MM.1S (cell line): ENCODE measurements at regions not wholly inside any gene's neighbourhood (a gene's known extent, or its start where the extent isn't known, plus 50 kb on each side); places are given as distances from the start of the nearest gene placed in this dataset.

Experiments
- CTCF ChIP-seq: fragments of 300-600 bp; sonication (generic); IDR thresholded peaks from 2 replicates; pipeline ENCODE4 v1.5.1; 2016; ENCODE audit warnings: antibody characterized with exemption, low read length, mixed read lengths
- EZH2phosphoT487 ChIP-seq: fragments of 300-600 bp; sonication (generic); IDR thresholded peaks from 2 replicates; pipeline ENCODE4 v1.6.1; 2018; ENCODE audit warnings: antibody characterized with exemption, low read length

- TF ChIP-seq EZH2phosphoT487 (no peak), CTCF (no peak)
These were observed 119.9 kb downstream of the TFCP2L1 start for GRCh38 chr2:121165038-121165542.
